Neuron (in vitro differentiated cells): ENCODE measurements at regions not wholly inside any gene's neighbourhood (a gene's known extent, or its start where the extent isn't known, plus 50 kb on each side); places are given as distances from the start of the nearest gene placed in this dataset.
"Not testable (repeated sequence)": the region's sequence is repeated elsewhere in the genome, so short reads cannot be mapped to it uniquely, and the experiment has no call there.

ENCODE experiments used
- H2AFZ ChIP-seq: one replicate; pipeline ENCODE4 v1.6.1; 2013; ENCODE audit warnings: low read depth, mild to moderate bottlenecking, inconsistent platforms, low read length, moderate library complexity
- H3K27me3 ChIP-seq: one replicate; pipeline ENCODE4 v1.6.1; 2013; ENCODE audit warnings: low read length; ENCODE audit not compliant: insufficient read depth
- H3K36me3 ChIP-seq: one replicate; pipeline ENCODE4 v1.6.1; 2013; ENCODE audit warnings: low read length; ENCODE audit not compliant: insufficient read depth
- H3K4me1 ChIP-seq: one replicate; pipeline ENCODE4 v1.6.1; 2013; ENCODE audit warnings: low read length; ENCODE audit not compliant: insufficient read depth
- H3K4me3 ChIP-seq: 2 replicates; pipeline ENCODE4 v1.5.1; 2013; ENCODE audit warnings: mild to moderate bottlenecking, low read length, moderate library complexity
- H3K9me3 ChIP-seq: one replicate; pipeline ENCODE4 v1.6.1; 2013; ENCODE audit warnings: low read length

- Histone ChIP-seq H3K27me3 (no peaks in the 10 kb centered on the region), H3K9me3 (no peaks in the 10 kb centered on the region), H3K4me3 (no peak overlapping the region), H3K4me1 (no peaks in the 10 kb centered on the region), H2AFZ (no peak overlapping the region), H3K36me3 (no peaks in the 10 kb centered on the region)
Measured at GRCh38 chr9:38175423-38175822, 106.4 kb upstream of the SHB start.

- H3K4me3 ChIP-seq = no peak overlapping the region
- no peak overlapping the region for H2AFZ ChIP-seq
- no peaks in the 10 kb centered on the region for H3K27me3 ChIP-seq
- H3K9me3 ChIP-seq = no peaks in the 10 kb centered on the region
- no peaks in the 10 kb centered on the region for H3K36me3 ChIP-seq
- no peaks in the 10 kb centered on the region for H3K4me1 ChIP-seq
Measured at GRCh38 chr9:38172586-38172985, 103.6 kb upstream of the SHB start.

- H3K27me3 ChIP-seq = no peaks in the 10 kb centered on the region
- no peaks in the 10 kb centered on the region for H3K4me1 ChIP-seq
- no peak overlapping the region for H3K4me3 ChIP-seq
Measured at GRCh38 chr9:38171926-38172325, 102.9 kb upstream of the SHB start.

GRCh38 chr9:38171538-38171884 lies 102.5 kb upstream of the SHB start:
- Histone ChIP-seq H3K4me3 (no peak overlapping the region), H2AFZ (no peak overlapping the region), H3K27me3 (no peaks in the 10 kb centered on the region), H3K9me3 (no peaks in the 10 kb centered on the region), H3K36me3 (no peaks in the 10 kb centered on the region), H3K4me1 (no peaks in the 10 kb centered on the region)

More at GRCh38 chr9:38171926-38172325, 102.9 kb upstream of the SHB start:
- H3K36me3 ChIP-seq = no peaks in the 10 kb centered on the region
- H2AFZ ChIP-seq = no peak overlapping the region
- H3K9me3 ChIP-seq = no peaks in the 10 kb centered on the region

- H3K9me3 ChIP-seq, H3K27me3 ChIP-seq, H3K4me3 ChIP-seq, H3K36me3 ChIP-seq, H2AFZ ChIP-seq, H3K4me1 ChIP-seq: not testable (repeated sequence)
Measured at GRCh38 chr9:38170763-38171537, 101.9 kb upstream of the SHB start.

- H3K9me3 ChIP-seq, H2AFZ ChIP-seq, H3K4me3 ChIP-seq, H3K27me3 ChIP-seq, H3K36me3 ChIP-seq, H3K4me1 ChIP-seq: not testable (repeated sequence)
Measured at GRCh38 chr9:38170155-38170554, 101.1 kb upstream of the SHB start.

GRCh38 chr9:38166501-38166900 lies 97.5 kb upstream of the SHB start:
- Histone ChIP-seq H3K27me3 (no peaks in the 10 kb centered on the region), H2AFZ (no peak overlapping the region), H3K4me1 (no peaks in the 10 kb centered on the region), H3K36me3 (no peaks in the 10 kb centered on the region), H3K9me3 (no peaks in the 10 kb centered on the region), H3K4me3 (no peak overlapping the region)

GRCh38 chr9:38164659-38165221 lies 95.7 kb upstream of the SHB start:
- Histone ChIP-seq H3K4me1 (no peaks in the 10 kb centered on the region), H3K4me3 (no peak overlapping the region), H2AFZ (no peak overlapping the region), H3K27me3 (no peaks in the 10 kb centered on the region), H3K9me3 (no peaks in the 10 kb centered on the region), H3K36me3 (no peaks in the 10 kb centered on the region)

- Histone ChIP-seq H2AFZ (no peak overlapping the region), H3K4me1 (no peaks in the 10 kb centered on the region), H3K9me3 (no peaks in the 10 kb centered on the region), H3K4me3 (no peak overlapping the region), H3K27me3 (no peaks in the 10 kb centered on the region), H3K36me3 (no peaks in the 10 kb centered on the region)
Measured at GRCh38 chr9:38163518-38163917, 94.5 kb upstream of the SHB start.

- H3K36me3 ChIP-seq = no peaks in the 10 kb centered on the region
- no peaks in the 10 kb centered on the region for H3K27me3 ChIP-seq
- H2AFZ ChIP-seq = no peak overlapping the region
- H3K9me3 ChIP-seq = no peaks in the 10 kb centered on the region
- H3K4me1 ChIP-seq = no peaks in the 10 kb centered on the region
- H3K4me3 ChIP-seq = no peak overlapping the region
Measured at GRCh38 chr9:38162332-38163211, 93.5 kb upstream of the SHB start.

- Histone ChIP-seq H3K4me3 (no peak overlapping the region), H3K9me3 (no peaks in the 10 kb centered on the region), H3K27me3 (no peaks in the 10 kb centered on the region), H3K4me1 (no peaks in the 10 kb centered on the region), H3K36me3 (no peaks in the 10 kb centered on the region), H2AFZ (no peak overlapping the region)
Measured at GRCh38 chr9:38160613-38161215, 91.7 kb upstream of the SHB start.

- Histone ChIP-seq H3K27me3 (no peaks in the 10 kb centered on the region), H2AFZ (no peak overlapping the region), H3K4me1 (no peaks in the 10 kb centered on the region), H3K9me3 (no peaks in the 10 kb centered on the region), H3K4me3 (no peak overlapping the region), H3K36me3 (no peaks in the 10 kb centered on the region)
Measured at GRCh38 chr9:38159599-38159998, 90.6 kb upstream of the SHB start.

GRCh38 chr9:38158628-38159027 lies 89.6 kb upstream of the SHB start:
- Histone ChIP-seq H3K4me1 (no peaks in the 10 kb centered on the region), H3K9me3 (no peaks in the 10 kb centered on the region), H3K27me3 (peaks cover 3% of the 10 kb centered on the region), H3K36me3 (no peaks in the 10 kb centered on the region), H3K4me3 (no peak overlapping the region), H2AFZ (no peak overlapping the region)
